VCaP (cell line): ENCODE measurements at regions not wholly inside any gene's neighbourhood (a gene's known extent, or its start where the extent isn't known, plus 50 kb on each side); places are given as distances from the start of the nearest gene placed in this dataset.

Experiments
- H3K27ac ChIP-seq: fragments of 450-650 bp; 2 replicates; pipeline ENCODE4 v1.5.1; 2017
- CTCF ChIP-seq: fragments of 450-650 bp; conservative IDR thresholded peaks from 2 replicates; pipeline ENCODE4 v1.5.1; 2017; ENCODE audit warnings: mild to moderate bottlenecking, moderate library complexity

- H3K27ac ChIP-seq, result peak overlapping the region; percentile 66
Observed at GRCh38 chr20:10861090-10861489, 187.3 kb upstream of the JAG1 start.

DNA sequence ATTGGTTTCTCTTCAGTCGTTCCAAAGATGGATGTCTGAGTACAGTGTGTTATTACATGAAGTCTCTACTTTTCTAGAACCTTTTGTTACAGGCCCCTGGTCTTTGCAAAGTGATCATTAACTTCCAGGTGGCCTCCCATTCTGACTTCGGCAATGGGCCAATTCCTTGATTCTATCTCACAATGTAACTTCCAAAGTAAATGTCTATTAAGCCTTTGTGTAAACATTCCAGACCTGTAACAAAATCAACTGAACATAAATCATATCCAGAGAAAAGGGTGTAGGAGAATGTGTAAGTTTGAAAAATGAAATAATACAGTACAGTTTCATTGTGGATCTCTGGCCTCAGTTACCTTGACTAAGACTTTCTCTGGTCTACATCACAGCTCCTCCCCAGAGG, 187.8 kb upstream of the JAG1 start:
- TF ChIP-seq CTCF, result no peak
- peak overlapping the region; percentile 66 for H3K27ac ChIP-seq

More at GRCh38 chr20:10861090-10861489, 187.3 kb upstream of the JAG1 start:
- TF ChIP-seq CTCF, result no peak

- TF ChIP-seq CTCF, result no peak
- peak overlapping the region; percentile 66; the same call in 1 of the 2 replicates for H3K27ac ChIP-seq
Observed at GRCh38 chr20:10863337-10864060, 189.7 kb upstream of the JAG1 start.

- H3K27ac ChIP-seq, result no peak overlapping the region
- TF ChIP-seq CTCF, result no peak
Observed at GRCh38 chr20:10864076-10864672, 190.4 kb upstream of the JAG1 start.

- H3K27ac ChIP-seq, result no peak overlapping the region
- TF ChIP-seq CTCF, result no peak
Observed at GRCh38 chr20:10868299-10868698, 194.5 kb upstream of the JAG1 start.

GRCh38 chr20:10873026-10873425, 199.2 kb upstream of the JAG1 start:
- TF ChIP-seq CTCF, result no peak
- no peak overlapping the region for H3K27ac ChIP-seq

- no peak overlapping the region for H3K27ac ChIP-seq
- TF ChIP-seq CTCF, result no peak
Observed at GRCh38 chr20:10875653-10876052, 201.9 kb upstream of the JAG1 start.
